Nephron (organoid): ENCODE measurements at regions not wholly inside any gene's neighbourhood (a gene's known extent, or its start where the extent isn't known, plus 50 kb on each side); places are given as distances from the start of the nearest gene placed in this dataset.

Experiments used
- H3K27ac Mint-ChIP-seq, 3 experiments: 2 replicates each; pipeline ENCODE4 v1.8.0; 2020; ENCODE audit warnings: mixed read lengths in 3 of 3, mild to moderate bottlenecking in 2 of 3, moderate library complexity in 1 of 3
- H3K27me3 Mint-ChIP-seq: 2 replicates; pipeline ENCODE4 v1.8.0; 2021; ENCODE audit warnings: low read depth, mild to moderate bottlenecking, moderate library complexity, mixed read lengths
- H3K36me3 Mint-ChIP-seq: 2 replicates; pipeline ENCODE4 v1.8.0; 2020; ENCODE audit warnings: low read depth, mixed read lengths
- H3K4me1 Mint-ChIP-seq: 2 replicates; pipeline ENCODE4 v1.8.0; 2020; ENCODE audit warnings: mixed read lengths
- H3K4me3 Mint-ChIP-seq, 3 experiments: 2 replicates each; pipeline ENCODE4 v1.8.0; 2020; ENCODE audit warnings: mild to moderate bottlenecking in 3 of 3, mixed read lengths in 3 of 3, moderate library complexity in 2 of 3
- H3K9me3 Mint-ChIP-seq: 2 replicates; pipeline ENCODE4 v1.8.0; 2020; ENCODE audit warnings: mixed read lengths
- TF ChIP-seq, protein P1 (sequence below), 3 experiments: fragments of 200-600 bp; sonication (generic); IDR thresholded peaks; one replicate each; pipeline ENCODE4 v1.5.0; 2021; ENCODE audit warnings: antibody characterized with exemption in 3 of 3; ENCODE audit not compliant: unreplicated experiment in 3 of 3

DNA sequence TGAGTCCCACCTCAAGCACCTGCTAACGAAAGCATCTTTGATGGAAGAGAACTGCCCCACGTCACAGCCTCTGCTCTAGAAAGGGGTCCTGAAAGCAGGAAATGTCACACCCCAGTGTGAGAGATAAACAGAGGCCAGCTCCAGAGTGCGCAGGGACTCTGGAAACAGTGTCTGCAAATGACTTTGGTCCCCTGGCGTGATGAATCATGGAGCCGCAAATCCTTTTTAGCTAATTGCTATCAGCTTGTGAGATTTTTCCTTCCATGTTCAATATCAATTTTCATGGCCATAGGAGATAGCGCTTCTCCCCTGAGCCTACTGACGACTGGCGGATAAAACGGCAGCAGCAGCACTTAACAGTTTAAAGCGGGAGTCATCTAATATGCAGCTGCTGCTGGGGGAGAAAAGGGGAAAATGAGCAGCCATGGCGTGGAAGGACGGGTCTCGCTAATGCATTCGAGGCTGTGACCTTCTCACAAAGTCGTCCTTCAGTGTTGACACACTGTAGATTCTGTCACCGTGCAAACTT, 209.6 kb upstream of the IRX1 start:
- no peaks in the 10 kb centered on the region for H3K36me3 Mint-ChIP-seq
- peaks cover 40% of the 10 kb centered on the region for H3K27me3 Mint-ChIP-seq
- TF ChIP-seq, protein P1, sequence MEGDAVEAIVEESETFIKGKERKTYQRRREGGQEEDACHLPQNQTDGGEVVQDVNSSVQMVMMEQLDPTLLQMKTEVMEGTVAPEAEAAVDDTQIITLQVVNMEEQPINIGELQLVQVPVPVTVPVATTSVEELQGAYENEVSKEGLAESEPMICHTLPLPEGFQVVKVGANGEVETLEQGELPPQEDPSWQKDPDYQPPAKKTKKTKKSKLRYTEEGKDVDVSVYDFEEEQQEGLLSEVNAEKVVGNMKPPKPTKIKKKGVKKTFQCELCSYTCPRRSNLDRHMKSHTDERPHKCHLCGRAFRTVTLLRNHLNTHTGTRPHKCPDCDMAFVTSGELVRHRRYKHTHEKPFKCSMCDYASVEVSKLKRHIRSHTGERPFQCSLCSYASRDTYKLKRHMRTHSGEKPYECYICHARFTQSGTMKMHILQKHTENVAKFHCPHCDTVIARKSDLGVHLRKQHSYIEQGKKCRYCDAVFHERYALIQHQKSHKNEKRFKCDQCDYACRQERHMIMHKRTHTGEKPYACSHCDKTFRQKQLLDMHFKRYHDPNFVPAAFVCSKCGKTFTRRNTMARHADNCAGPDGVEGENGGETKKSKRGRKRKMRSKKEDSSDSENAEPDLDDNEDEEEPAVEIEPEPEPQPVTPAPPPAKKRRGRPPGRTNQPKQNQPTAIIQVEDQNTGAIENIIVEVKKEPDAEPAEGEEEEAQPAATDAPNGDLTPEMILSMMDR (IDR thresholded peaks at IDR 0.05; ENCODE audit: unreplicated experiment in 3 of 3) = no peak
- H3K9me3 Mint-ChIP-seq = no peaks in the 10 kb centered on the region
- no peak overlapping the region for H3K27ac Mint-ChIP-seq
- H3K4me1 Mint-ChIP-seq = no peaks in the 10 kb centered on the region
- no peak overlapping the region for H3K4me3 Mint-ChIP-seq

DNA sequence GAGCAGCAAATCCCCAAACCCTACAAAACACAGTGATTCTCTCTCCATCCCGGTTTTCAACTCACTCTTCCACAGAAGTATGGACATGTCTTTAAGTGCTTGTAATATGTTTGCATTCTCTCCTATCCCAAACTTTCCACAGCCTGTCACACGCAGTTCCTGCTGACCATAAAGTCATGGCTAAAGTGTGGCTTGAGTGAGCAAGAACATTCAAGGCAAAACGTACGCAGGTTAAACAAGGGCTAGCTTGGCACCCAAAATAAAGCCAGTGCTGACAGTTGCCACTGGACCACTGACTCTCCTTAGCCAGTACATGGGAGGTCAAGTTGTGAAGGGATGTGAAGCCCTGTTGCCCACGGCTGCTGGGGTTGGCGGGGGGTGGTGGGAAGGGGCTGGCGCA, 211.1 kb upstream of the IRX1 start:
- H3K27ac Mint-ChIP-seq = no peak overlapping the region
- H3K9me3 Mint-ChIP-seq = no peaks in the 10 kb centered on the region
- TF ChIP-seq, protein P1 (IDR thresholded peaks at IDR 0.05; ENCODE audit: unreplicated experiment in 3 of 3) = no peak
- no peak overlapping the region for H3K4me3 Mint-ChIP-seq
- H3K27me3 Mint-ChIP-seq = peaks cover 37% of the 10 kb centered on the region
- no peaks in the 10 kb centered on the region for H3K36me3 Mint-ChIP-seq
- no peaks in the 10 kb centered on the region for H3K4me1 Mint-ChIP-seq

DNA sequence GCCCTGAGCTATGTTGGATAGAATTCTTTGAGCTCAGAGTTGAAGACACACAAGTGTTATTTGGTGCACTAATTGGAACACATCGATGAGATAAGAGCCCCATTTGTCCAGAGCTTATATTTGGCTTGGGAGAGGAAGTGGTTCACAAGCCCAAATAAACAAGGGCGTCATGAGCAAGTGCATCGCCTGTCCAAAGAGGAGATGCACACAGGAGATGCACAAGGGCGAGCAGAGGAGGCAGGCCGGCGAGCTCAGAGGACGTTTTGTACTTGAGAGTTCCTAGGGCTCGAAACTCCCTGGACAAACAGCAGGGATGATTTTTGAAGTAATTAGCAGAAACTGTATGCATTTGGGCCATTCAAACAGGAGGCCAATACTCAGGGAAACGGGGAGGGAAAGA, 212.8 kb upstream of the IRX1 start:
- no peaks in the 10 kb centered on the region for H3K4me1 Mint-ChIP-seq
- no peaks in the 10 kb centered on the region for H3K9me3 Mint-ChIP-seq
- peaks cover 29% of the 10 kb centered on the region for H3K27me3 Mint-ChIP-seq
- no peak overlapping the region for H3K4me3 Mint-ChIP-seq
- H3K36me3 Mint-ChIP-seq = no peaks in the 10 kb centered on the region
- no peak overlapping the region for H3K27ac Mint-ChIP-seq
- TF ChIP-seq, protein P1 (IDR thresholded peaks at IDR 0.05; ENCODE audit: unreplicated experiment in 3 of 3) = no peak

DNA sequence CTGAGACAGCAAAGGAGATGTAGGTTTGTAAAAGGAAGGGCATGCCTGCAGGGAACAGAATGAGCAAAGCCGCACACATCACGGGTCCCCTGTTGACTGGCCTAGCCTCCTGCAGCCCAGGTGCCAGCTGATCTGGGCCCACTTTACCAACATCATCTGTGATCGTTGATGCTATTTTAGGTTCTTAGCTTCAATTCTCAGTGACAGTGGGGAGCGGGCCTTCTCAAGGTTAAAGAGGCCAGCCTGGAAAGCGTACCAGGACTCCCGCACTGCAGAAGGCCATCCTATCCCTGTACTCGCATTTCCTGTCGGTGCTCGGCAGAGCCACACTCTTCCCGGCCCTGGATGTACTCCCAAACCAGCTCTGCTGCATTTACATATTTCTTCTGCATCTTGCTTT, 213.5 kb upstream of the IRX1 start:
- TF ChIP-seq, protein P1 (IDR thresholded peaks at IDR 0.05; ENCODE audit: unreplicated experiment in 3 of 3) = no peak
- no peaks in the 10 kb centered on the region for H3K9me3 Mint-ChIP-seq
- H3K27me3 Mint-ChIP-seq = peaks cover 34% of the 10 kb centered on the region
- no peaks in the 10 kb centered on the region for H3K4me1 Mint-ChIP-seq
- H3K36me3 Mint-ChIP-seq = no peaks in the 10 kb centered on the region
- H3K27ac Mint-ChIP-seq = no peak overlapping the region
- H3K4me3 Mint-ChIP-seq = no peak overlapping the region

DNA sequence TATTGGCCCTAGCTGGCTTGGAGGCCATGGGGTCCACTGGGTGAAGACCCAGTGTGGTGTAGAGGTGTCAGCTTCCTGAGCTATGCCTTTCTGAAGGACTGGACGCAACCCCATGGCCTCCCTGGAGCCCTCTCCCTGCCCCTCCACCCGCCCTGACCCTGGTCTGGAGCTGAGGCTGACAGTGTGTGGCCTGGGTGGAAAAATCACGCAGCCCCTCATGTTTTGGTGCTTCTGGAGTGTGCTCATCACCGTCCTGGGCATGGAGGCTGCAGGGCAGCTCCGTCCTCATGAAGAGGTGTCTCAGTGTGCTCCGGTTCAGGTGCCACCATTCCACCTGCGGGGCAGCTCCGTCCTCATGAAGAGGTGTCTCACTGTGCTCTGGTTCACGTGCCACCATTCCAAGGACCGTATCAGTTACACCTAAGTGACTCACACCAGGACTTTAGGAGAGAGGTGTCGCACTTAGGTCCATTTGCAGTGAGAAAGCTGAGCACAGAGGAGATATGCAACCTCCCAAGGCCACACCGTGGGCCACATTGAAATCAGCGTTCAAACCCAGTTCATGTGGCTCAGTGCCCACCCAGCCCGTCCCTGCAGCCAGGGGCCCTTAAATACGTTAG, 214.3 kb upstream of the IRX1 start:
- Mint-ChIP-seq H3K4me3 (no peak overlapping the region), H3K27me3 (peaks cover 28% of the 10 kb centered on the region), H3K27ac (no peak overlapping the region), H3K9me3 (no peaks in the 10 kb centered on the region), H3K4me1 (no peaks in the 10 kb centered on the region), H3K36me3 (no peaks in the 10 kb centered on the region)
- TF ChIP-seq, protein P1 (IDR thresholded peaks at IDR 0.05; ENCODE audit: unreplicated experiment in 3 of 3) = no peak

DNA sequence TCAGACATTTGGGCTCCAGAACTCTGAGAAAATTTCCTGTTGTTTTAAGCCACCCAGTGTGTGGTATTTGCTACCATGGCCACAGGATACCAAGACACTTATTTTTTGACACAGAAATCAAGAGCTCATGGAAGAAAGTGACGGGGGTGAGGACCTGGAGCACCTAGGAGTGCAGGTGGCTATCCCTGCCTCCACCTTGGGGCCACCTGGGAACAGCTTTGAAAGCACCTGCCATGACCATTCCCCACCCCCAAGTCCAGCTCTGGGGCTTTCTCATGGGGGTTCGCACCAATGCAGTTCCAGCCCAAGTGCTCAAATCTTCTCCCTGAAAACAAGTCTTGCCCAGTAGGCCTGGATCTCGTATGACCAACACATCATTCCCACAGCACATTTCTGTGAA, 214.9 kb upstream of the IRX1 start:
- H3K4me3 Mint-ChIP-seq = no peak overlapping the region
- TF ChIP-seq, protein P1 (IDR thresholded peaks at IDR 0.05; ENCODE audit: unreplicated experiment in 3 of 3) = no peak
- peaks cover 24% of the 10 kb centered on the region for H3K27me3 Mint-ChIP-seq
- no peak overlapping the region for H3K27ac Mint-ChIP-seq
- no peaks in the 10 kb centered on the region for H3K36me3 Mint-ChIP-seq
- peaks cover 2% of the 10 kb centered on the region for H3K9me3 Mint-ChIP-seq
- no peaks in the 10 kb centered on the region for H3K4me1 Mint-ChIP-seq
